Parathyroid adenoma (tissue), 2 donors: ENCODE measurements at regions not wholly inside any gene's neighbourhood (a gene's known extent, or its start where the extent isn't known, plus 50 kb on each side); places are given as distances from the start of the nearest gene placed in this dataset.

Experiments
- H2AFZ ChIP-seq: fragments of 300-600 bp; sonication (generic); one replicate; pipeline ENCODE4 v1.7.0; 2017; ENCODE audit warnings: antibody characterized with exemption, mild to moderate bottlenecking
- H3K27ac ChIP-seq: fragments of 300-600 bp; sonication (generic); one replicate; pipeline ENCODE4 v1.7.0; 2017
- H3K27me3 ChIP-seq: fragments of 300-600 bp; sonication (generic); one replicate; pipeline ENCODE4 v1.7.0; 2017; ENCODE audit warnings: low read length; ENCODE audit not compliant: control insufficient read depth, insufficient read depth
- H3K36me3 ChIP-seq: fragments of 300-600 bp; sonication (generic); one replicate; pipeline ENCODE4 v1.7.0; 2017; ENCODE audit warnings: low read length; ENCODE audit not compliant: control insufficient read depth, insufficient read depth
- H3K4me1 ChIP-seq: fragments of 300-600 bp; sonication (generic); one replicate; pipeline ENCODE4 v1.7.0; 2017; ENCODE audit warnings: control low read depth
- H3K4me2 ChIP-seq: fragments of 300-600 bp; sonication (generic); one replicate; pipeline ENCODE4 v1.7.0; 2017; ENCODE audit warnings: low read length
- H3K4me3 ChIP-seq: fragments of 300-600 bp; sonication (generic); one replicate; pipeline ENCODE4 v1.7.0; 2017; ENCODE audit warnings: low read depth, low read length
- H3K79me2 ChIP-seq: fragments of 300-600 bp; sonication (generic); one replicate; pipeline ENCODE4 v1.7.0; 2017; ENCODE audit warnings: control low read depth
- H3K9ac ChIP-seq: fragments of 300-600 bp; sonication (generic); one replicate; pipeline ENCODE4 v1.7.0; 2017; ENCODE audit warnings: mild to moderate bottlenecking
- H3K9me3 ChIP-seq: fragments of 300-600 bp; sonication (generic); one replicate; pipeline ENCODE4 v1.7.0; 2017; ENCODE audit warnings: low read length; ENCODE audit not compliant: control insufficient read depth
- CTCF ChIP-seq: fragments of 300-600 bp; sonication (generic); IDR thresholded peaks from one replicate; pipeline ENCODE4 v1.7.0; 2017; ENCODE audit warnings: antibody characterized with exemption, mild to moderate bottlenecking
- donor health status: primary hyperparathyroidism.

GRCh38 chr7:124086843-124087242 is 54.0 kb upstream of the TMEM229A start:
- Histone ChIP-seq H3K4me3 (no peak overlapping the region), H3K4me1 (no peaks in the 10 kb centered on the region), H3K27me3 (no peaks in the 10 kb centered on the region), H3K36me3 (no peaks in the 10 kb centered on the region), H3K4me2 (no peak overlapping the region), H3K9me3 (no peaks in the 10 kb centered on the region), H3K79me2 (no peaks in the 10 kb centered on the region), H2AFZ (no peak overlapping the region), H3K27ac (no peak overlapping the region), H3K9ac (no peak overlapping the region)
- no peak for TF ChIP-seq CTCF

- Histone ChIP-seq H3K9ac (no peak overlapping the region), H3K79me2 (no peaks in the 10 kb centered on the region), H2AFZ (no peak overlapping the region), H3K4me1 (no peaks in the 10 kb centered on the region), H3K36me3 (no peaks in the 10 kb centered on the region), H3K27me3 (no peaks in the 10 kb centered on the region), H3K4me2 (no peak overlapping the region), H3K4me3 (no peak overlapping the region), H3K27ac (no peak overlapping the region), H3K9me3 (no peaks in the 10 kb centered on the region)
- TF ChIP-seq CTCF: no peak
These were observed 52.3 kb upstream of the TMEM229A start for GRCh38 chr7:124085179-124085578.

DNA sequence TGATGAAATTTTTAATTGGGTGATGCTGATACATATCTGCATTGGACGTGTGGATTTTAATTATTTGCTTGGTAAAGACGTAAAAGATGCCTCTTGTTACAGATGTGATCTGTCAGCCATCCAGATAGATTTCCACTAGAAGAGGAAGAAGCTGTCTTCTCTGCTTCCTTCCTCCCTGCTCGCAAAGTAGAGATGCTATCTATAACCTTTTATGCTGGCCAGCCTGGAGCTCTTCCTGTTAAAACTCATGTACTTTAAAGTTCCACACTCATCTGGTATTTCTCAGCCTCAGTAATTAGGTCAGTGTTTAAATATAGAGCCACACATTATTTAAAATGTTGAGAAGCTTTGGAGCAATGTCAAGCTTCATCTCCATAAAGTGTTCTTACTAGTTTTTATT is 51.2 kb upstream of the TMEM229A start:
- no peaks in the 10 kb centered on the region for H3K27me3 ChIP-seq
- H3K36me3 ChIP-seq: no peaks in the 10 kb centered on the region

More for the DNA sequence above, 51.2 kb upstream of the TMEM229A start:
- H3K4me2 ChIP-seq: no peak overlapping the region
- no peaks in the 10 kb centered on the region for H3K79me2 ChIP-seq
- no peak overlapping the region for H2AFZ ChIP-seq
- no peaks in the 10 kb centered on the region for H3K4me1 ChIP-seq
- no peak overlapping the region for H3K27ac ChIP-seq
- no peaks in the 10 kb centered on the region for H3K9me3 ChIP-seq
- H3K4me3 ChIP-seq: no peak overlapping the region
- TF ChIP-seq CTCF: no peak
- no peak overlapping the region for H3K9ac ChIP-seq
